Testis (tissue), 2 donors: ENCODE measurements at regions not wholly inside any gene's neighbourhood (a gene's known extent, or its start where the extent isn't known, plus 50 kb on each side); places are given as distances from the start of the nearest gene placed in this dataset.

Experiments
- DNase-seq: peaks from one replicate; pipeline ENCODE4 v3.0.0-alpha.2; 2019
- H3K27ac ChIP-seq, 2 donors: fragments of 200-600 bp; sonication (generic); one replicate each; pipeline ENCODE4 v1.5.1; 2019
- H3K27me3 ChIP-seq: fragments of 200-600 bp; sonication (generic); one replicate; pipeline ENCODE4 v1.5.1; 2019
- H3K36me3 ChIP-seq: fragments of 200-600 bp; sonication (generic); one replicate; pipeline ENCODE4 v1.5.1; 2017; ENCODE audit warnings: low read depth; ENCODE audit errors: missing control alignments
- H3K4me1 ChIP-seq: fragments of 200-600 bp; sonication (generic); one replicate; pipeline ENCODE4 v1.5.1; 2019
- H3K4me3 ChIP-seq, 2 donors: fragments of 200-600 bp; sonication (generic); one replicate each; pipeline ENCODE4 v1.5.1; 2017 to 2019
- H3K9me3 ChIP-seq: fragments of 200-600 bp; sonication (generic); one replicate; pipeline ENCODE4 v1.5.1; 2017
- CTCF ChIP-seq, 3 experiments: fragments of 450-650 bp in 2 of 3; fragments of 200-600 bp in 1 of 3; sonication (generic) in 1 of 3; IDR thresholded peaks; one replicate each; pipeline ENCODE4 v1.5.1; 2016 to 2019; ENCODE audit warnings: antibody characterized with exemption in 3 of 3, mild to moderate bottlenecking in 2 of 3, moderate library complexity in 1 of 3
- POLR2A ChIP-seq: fragments of 450-650 bp; IDR thresholded peaks from one replicate; pipeline ENCODE4 v1.6.1; 2017; ENCODE audit warnings: antibody characterized with exemption, mild to moderate bottlenecking, moderate library complexity
- WGBS, 2 donors: methylation state at CpG; one replicate each; pipeline ENCODE4 v1.1.5; 2018; 5-methylcytosine and 5-hydroxymethylcytosine counted together
- intact Hi-C: fragments of 100-400 bp; cut with DNase I; formaldehyde crosslinking; loops from one replicate; pipeline ENCODE4 v1.15.1; 2023; ENCODE audit warnings: low total_unique reads

GRCh38 chr6:9984607-9985006, 430.3 kb downstream of the TFAP2A start:
- no peak overlapping the region for H3K4me3 ChIP-seq
- H3K27me3 ChIP-seq = no peaks in the 10 kb centered on the region
- no peaks in the 10 kb centered on the region for H3K4me1 ChIP-seq
- H3K27ac ChIP-seq = no peak overlapping the region
- H3K36me3 ChIP-seq = no peaks in the 10 kb centered on the region
- H3K9me3 ChIP-seq = no peaks in the 10 kb centered on the region
- intact Hi-C loops = no loop called here
- no peak for TF ChIP-seq POLR2A
- no peak for TF ChIP-seq CTCF (IDR thresholded peaks at IDR 0.05)
- no peak for DNase-seq

- Histone ChIP-seq H3K27me3 (no peaks in the 10 kb centered on the region), H3K4me1 (no peaks in the 10 kb centered on the region), H3K9me3 (no peaks in the 10 kb centered on the region), H3K4me3 (no peak overlapping the region), H3K27ac (no peak overlapping the region), H3K36me3 (no peaks in the 10 kb centered on the region)
- 88 to 89% methylated on average over 2 of the region's 2 CpGs for WGBS, 2 donors
- intact Hi-C loops = no loop called here
- no peak for DNase-seq
- no peak for TF ChIP-seq CTCF (IDR thresholded peaks at IDR 0.05)
- TF ChIP-seq POLR2A = no peak
Observed at GRCh38 chr6:9983168-9983567, 431.7 kb downstream of the TFAP2A start.

GRCh38 chr6:9982215-9982614, 432.7 kb downstream of the TFAP2A start:
- WGBS, 2 donors = 74 to 81% methylated on average over 5 of the region's 5 CpGs
- no peak overlapping the region for H3K27ac ChIP-seq
- intact Hi-C loops = no loop called here
- H3K27me3 ChIP-seq = no peaks in the 10 kb centered on the region
- TF ChIP-seq CTCF (IDR thresholded peaks at IDR 0.05) = no peak
- no peak for TF ChIP-seq POLR2A
- H3K36me3 ChIP-seq = no peaks in the 10 kb centered on the region
- no peak for DNase-seq
- no peak overlapping the region for H3K4me3 ChIP-seq
- no peaks in the 10 kb centered on the region for H3K4me1 ChIP-seq
- H3K9me3 ChIP-seq = no peaks in the 10 kb centered on the region

- no peak for DNase-seq
- Histone ChIP-seq H3K27ac (no peak overlapping the region), H3K4me3 (no peak overlapping the region), H3K9me3 (no peaks in the 10 kb centered on the region), H3K27me3 (no peaks in the 10 kb centered on the region), H3K4me1 (no peaks in the 10 kb centered on the region), H3K36me3 (no peaks in the 10 kb centered on the region)
- TF ChIP-seq CTCF (IDR thresholded peaks at IDR 0.05) = no peak
- no peak for TF ChIP-seq POLR2A
- WGBS, 2 donors = 76 to 94% methylated on average over 5 of the region's 5 CpGs
- intact Hi-C loops = no loop called here
Observed at GRCh38 chr6:9979996-9980395, 434.9 kb downstream of the TFAP2A start.

- Histone ChIP-seq H3K4me1 (no peaks in the 10 kb centered on the region), H3K27ac (no peak overlapping the region), H3K36me3 (no peaks in the 10 kb centered on the region), H3K4me3 (no peak overlapping the region), H3K27me3 (no peaks in the 10 kb centered on the region), H3K9me3 (no peaks in the 10 kb centered on the region)
- TF ChIP-seq CTCF (IDR thresholded peaks at IDR 0.05) (no peak), POLR2A (no peak)
- DNase-seq = no peak
- 90 to 93% methylated on average over 6 of the region's 6 CpGs for WGBS, 2 donors
- intact Hi-C loops = no loop called here
Observed at GRCh38 chr6:9978480-9978879, 436.4 kb downstream of the TFAP2A start.
